ENCODE measurements at regions not wholly inside any gene's neighbourhood (a gene's known extent, or its start where the extent isn't known, plus 50 kb on each side); places are given as distances from the start of the nearest gene placed in this dataset.
"Not testable (repeated sequence)": the region's sequence is repeated elsewhere in the genome, so short reads cannot be mapped to it uniquely, and the experiment has no call there.

DNA sequence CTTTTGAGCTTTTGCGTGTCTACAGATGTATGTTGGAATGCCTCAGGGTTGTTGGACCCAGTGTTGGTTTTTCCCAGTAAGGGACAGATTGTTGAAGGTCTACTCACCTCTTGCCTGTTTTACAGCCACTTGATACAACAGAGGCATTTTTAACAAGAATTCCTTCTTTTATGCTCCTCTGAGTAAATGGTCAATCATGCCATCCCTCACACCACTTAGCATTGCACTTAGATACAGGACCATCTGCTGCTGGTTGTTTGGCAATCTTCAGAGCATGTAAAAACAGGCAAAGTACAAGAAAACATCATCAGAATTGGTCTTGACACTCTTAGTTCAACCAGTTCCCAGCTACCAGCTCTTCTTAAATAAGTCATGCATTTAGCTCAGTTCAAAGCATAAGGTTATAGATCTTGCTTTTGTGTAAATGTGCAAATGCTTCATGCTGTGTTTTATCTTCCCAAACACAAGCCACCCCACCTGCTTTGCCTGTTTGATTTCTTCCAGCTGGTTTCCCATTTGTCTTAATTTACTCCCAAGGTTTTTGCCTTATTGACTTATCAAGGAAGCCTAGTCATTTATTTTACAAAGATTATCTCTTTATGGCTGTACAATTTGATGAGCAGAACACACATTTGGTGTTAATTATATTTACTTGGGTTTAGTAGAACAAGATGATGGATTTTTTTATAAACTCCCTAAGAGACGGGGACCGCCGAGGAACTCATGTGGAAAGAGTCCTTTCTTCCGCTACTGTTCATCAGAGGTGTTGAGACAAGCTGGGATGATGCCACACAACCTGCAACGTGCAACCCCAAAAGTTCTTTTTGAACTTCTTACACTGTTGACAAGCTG lies 136.6 kb downstream of the AHR start:
- no peaks in the 10 kb centered on the region for H3K4me1 ChIP-seq
- TF ChIP-seq CTCF (IDR thresholded peaks at IDR 0.05) (no peak), POLR2A (IDR thresholded peaks at IDR 0.05) (no peak)
- intact Hi-C loops (cut with DNase I), result no loop called here
- DNase-seq, result no peak
- WGBS, 2 donors, result 76% methylated on average over 6 of the region's 6 CpGs
- H3K27ac ChIP-seq, result no peak overlapping the region
- no peaks in the 10 kb centered on the region for H3K9me3 ChIP-seq
- H3K4me3 ChIP-seq, result no peak overlapping the region
- H3K36me3 ChIP-seq (replicated peaks in 1 of 2; ENCODE audit: insufficient read depth in 1 of 2, low read depth in 2 of 2), result no peaks in the 10 kb centered on the region
- no peak for ATAC-seq
- H3K27me3 ChIP-seq, result no peaks in the 10 kb centered on the region

DNA sequence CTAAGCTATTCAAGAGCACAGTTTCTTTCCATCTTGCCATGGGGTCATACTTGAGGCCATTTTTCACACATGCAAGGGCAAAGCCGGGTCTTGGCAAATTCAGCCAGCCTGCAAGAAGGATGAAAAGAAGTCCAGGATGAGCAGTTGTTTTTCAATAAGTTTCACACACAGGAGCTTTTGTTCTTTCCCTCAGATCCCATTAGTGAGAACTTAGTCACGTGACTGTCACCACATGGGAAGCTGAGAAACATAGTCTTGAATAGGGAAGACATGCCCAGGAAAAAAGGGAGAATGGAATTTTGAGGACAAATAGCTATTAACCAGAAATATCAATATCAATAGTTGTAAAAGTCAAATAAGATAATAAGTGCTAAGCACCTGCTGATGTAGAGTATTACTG lies 137.7 kb downstream of the AHR start:
- H3K27ac ChIP-seq, result no peak overlapping the region
- DNase-seq (no peak), ATAC-seq (no peak)
- H3K27me3 ChIP-seq, result no peaks in the 10 kb centered on the region
- no peaks in the 10 kb centered on the region for H3K9me3 ChIP-seq
- intact Hi-C loops (cut with DNase I), result no loop called here
- WGBS, 2 donors, result 47 to 75% methylated on average over 2 of the region's 2 CpGs
- no peaks in the 10 kb centered on the region for H3K36me3 ChIP-seq (replicated peaks in 1 of 2; ENCODE audit: insufficient read depth in 1 of 2, low read depth in 2 of 2)
- TF ChIP-seq CTCF (IDR thresholded peaks at IDR 0.05) (no peak), POLR2A (IDR thresholded peaks at IDR 0.05) (no peak)
- H3K4me1 ChIP-seq, result no peaks in the 10 kb centered on the region
- no peak overlapping the region for H3K4me3 ChIP-seq

- H3K36me3 ChIP-seq (replicated peaks in 1 of 2; ENCODE audit: insufficient read depth in 1 of 2, low read depth in 2 of 2), result no peaks in the 10 kb centered on the region
- no peak overlapping the region for H3K27ac ChIP-seq
- no peaks in the 10 kb centered on the region for H3K27me3 ChIP-seq
- no peak for TF ChIP-seq POLR2A (IDR thresholded peaks at IDR 0.05)
- TF ChIP-seq CTCF (IDR thresholded peaks at IDR 0.05), result no peak
- intact Hi-C loops (cut with DNase I), result no loop called here
- H3K4me3 ChIP-seq, result no peak overlapping the region
- no peaks in the 10 kb centered on the region for H3K4me1 ChIP-seq
- H3K9me3 ChIP-seq, result no peaks in the 10 kb centered on the region
- WGBS, 2 donors, result 83 to 89% methylated on average over 1 of the region's 1 CpG
- ATAC-seq (no peak), DNase-seq (no peak)
Measured at GRCh38 chr7:17437586-17437985, 139.1 kb downstream of the AHR start.

- ATAC-seq, result not testable (repeated sequence)
- WGBS, 2 donors, result 75 to 80% methylated on average over 3 of the region's 3 CpGs
Measured at GRCh38 chr7:17440025-17440784, 141.8 kb downstream of the AHR start.

DNA sequence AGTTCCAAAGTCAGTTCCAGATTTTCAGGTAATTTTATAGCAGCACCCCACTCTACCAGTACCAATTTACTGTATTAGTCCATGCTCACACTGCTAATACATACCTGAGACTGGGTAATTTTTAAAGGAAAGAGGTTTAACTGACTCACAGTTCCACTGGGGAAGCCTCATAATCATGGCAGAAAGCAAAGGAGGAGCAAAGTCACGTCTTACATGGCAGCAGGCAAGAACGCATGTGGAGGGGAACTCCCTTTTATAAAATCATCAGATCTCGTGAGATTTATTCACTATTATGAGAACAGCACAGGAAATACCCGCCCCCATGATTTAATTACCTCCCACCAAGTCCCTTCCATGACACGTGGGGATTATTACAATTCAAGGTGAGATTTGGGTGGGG lies 142.4 kb downstream of the AHR start:
- ATAC-seq, result no peak
- no peak for TF ChIP-seq CTCF (IDR thresholded peaks at IDR 0.05)
- no peak for TF ChIP-seq POLR2A (IDR thresholded peaks at IDR 0.05)
- no peak overlapping the region for H3K27ac ChIP-seq

More at GRCh38 chr7:17440025-17440784, 141.8 kb downstream of the AHR start:
- H3K9me3 ChIP-seq; H3K27me3 ChIP-seq; DNase-seq; H3K36me3 ChIP-seq (replicated peaks in 1 of 2; ENCODE audit: insufficient read depth in 1 of 2, low read depth in 2 of 2); H3K4me1 ChIP-seq; H3K27ac ChIP-seq; H3K4me3 ChIP-seq; intact Hi-C loops (cut with DNase I): not testable (repeated sequence)

More for the DNA sequence above, 142.4 kb downstream of the AHR start:
- Histone ChIP-seq H3K27me3 (no peaks in the 10 kb centered on the region), H3K36me3 (replicated peaks in 1 of 2; ENCODE audit: insufficient read depth in 1 of 2, low read depth in 2 of 2) (no peaks in the 10 kb centered on the region), H3K4me1 (no peaks in the 10 kb centered on the region), H3K9me3 (no peaks in the 10 kb centered on the region), H3K4me3 (no peak overlapping the region)
- 68 to 78% methylated on average over 5 of the region's 5 CpGs for WGBS, 2 donors
- intact Hi-C loops (cut with DNase I), result no loop called here
- no peak for DNase-seq
